Caco-2 (cell line): ENCODE measurements at regions not wholly inside any gene's neighbourhood (a gene's known extent, or its start where the extent isn't known, plus 50 kb on each side); places are given as distances from the start of the nearest gene placed in this dataset.

Experiments
- BruUV-seq: library from RNA; stranded (reverse); fragments of 400-500 nt; replicated peaks from 2 replicates; lab custom pipeline; 2021; lab: Mats Ljungman, UMichigan
- CTCF ChIA-PET: fragments of 300-600 bp; sonication (Branson Sonifier 250); formaldehyde crosslinking; loops from one replicate; lab custom pipeline; 2022; ENCODE audit warnings: antibody characterized with exemption; lab: Charles Lee
- POLR2A ChIA-PET: fragments of 300-600 bp; sonication (Branson Sonifier 250); formaldehyde crosslinking; loops from one replicate; lab custom pipeline; 2022; ENCODE audit warnings: antibody characterized with exemption; lab: Charles Lee
- DNase-seq, 2 experiments: peaks; one replicate each; pipeline versions ENCODE4 v3.0.0 to v3.0.0-alpha.2; 2020 to 2022
- H3K27me3 ChIP-seq: replicated peaks from 2 replicates; pipeline ENCODE4 v1.6.0; 2011; ENCODE audit warnings: low read length; ENCODE audit not compliant: control insufficient read depth, insufficient read depth
- H3K36me3 ChIP-seq: 2 replicates; pipeline ENCODE4 v1.5.1; 2011; ENCODE audit warnings: low read length; ENCODE audit not compliant: control insufficient read depth, insufficient read depth
- H3K4me1 ChIP-seq: fragments of 250-450 bp; sonication (Bioruptor Pico); 2 replicates; pipeline ENCODE4 v1.5.1; 2020; ENCODE audit warnings: mild to moderate bottlenecking
- H3K4me3 ChIP-seq: 2 replicates; pipeline ENCODE4 v1.5.1; 2011; ENCODE audit warnings: low read depth, mild to moderate bottlenecking, control low read depth, low read length
- H3K9me3 ChIP-seq: fragments of 250-450 bp; sonication (Bioruptor Pico); 2 replicates; pipeline ENCODE4 v1.5.1; 2020; ENCODE audit warnings: mild to moderate bottlenecking, moderate library complexity
- H3K27ac Mint-ChIP-seq: one replicate; pipeline ENCODE4 v1.8.0; 2022; ENCODE audit warnings: mixed read lengths; ENCODE audit not compliant: unreplicated experiment
- H3K27me3 Mint-ChIP-seq: one replicate; pipeline ENCODE4 v1.8.0; 2022; ENCODE audit warnings: mixed read lengths; ENCODE audit not compliant: insufficient read depth, unreplicated experiment
- H3K36me3 Mint-ChIP-seq: one replicate; pipeline ENCODE4 v1.8.0; 2022; ENCODE audit warnings: mild to moderate bottlenecking, mixed read lengths; ENCODE audit not compliant: insufficient read depth, unreplicated experiment
- H3K4me1 Mint-ChIP-seq: one replicate; pipeline ENCODE4 v1.8.0; 2022; ENCODE audit warnings: low read depth, mixed read lengths; ENCODE audit not compliant: unreplicated experiment
- H3K4me3 Mint-ChIP-seq: one replicate; pipeline ENCODE4 v1.8.0; 2022; ENCODE audit warnings: mild to moderate bottlenecking, moderate library complexity, mixed read lengths; ENCODE audit not compliant: unreplicated experiment
- H3K9me3 Mint-ChIP-seq: one replicate; pipeline ENCODE4 v1.8.0; 2022; ENCODE audit warnings: mixed read lengths; ENCODE audit not compliant: unreplicated experiment
- intact Hi-C: fragments of 100-400 bp; cut with micrococcal nuclease; formaldehyde crosslinking; loops from one replicate; pipeline ENCODE4 v1.10.0; 2022; ENCODE audit not compliant: unreplicated experiment
- TF ChIP-seq, protein P1 (sequence below), 2 experiments: fragments of 200-600 bp in 1 of 2; IDR thresholded peaks; 1 replicate in 1 of 2; 2 replicates in 1 of 2; pipeline versions ENCODE4 v1.5.1 to v1.8.0; 2011 to 2022; ENCODE audit warnings: antibody characterized with exemption in 1 of 2, control low read depth in 1 of 2, inconsistent platforms in 1 of 2, low read depth in 1 of 2, low read length in 1 of 2, mild to moderate bottlenecking in 1 of 2, moderate library complexity in 1 of 2; ENCODE audit not compliant: insufficient read depth in 1 of 2, severe bottlenecking in 1 of 2, unreplicated experiment in 1 of 2

DNA sequence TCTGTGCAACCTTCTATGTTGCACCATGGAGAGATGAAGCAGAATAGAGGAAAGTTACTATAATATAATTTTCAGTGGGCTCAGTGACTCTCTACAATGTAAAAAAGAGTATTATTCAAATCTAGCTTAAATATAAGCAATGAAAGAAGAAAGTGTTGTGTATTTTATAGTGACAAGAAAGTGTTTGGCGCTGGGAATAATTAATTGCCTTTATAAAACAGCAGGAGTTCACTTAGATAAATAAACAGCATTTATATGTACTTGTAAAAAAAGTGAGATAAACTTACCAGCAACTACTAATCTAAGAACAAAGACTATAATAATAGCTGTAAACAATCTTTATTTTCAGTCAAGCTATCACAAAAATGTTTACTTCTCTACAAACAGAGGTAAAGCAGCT lies 488.9 kb upstream of the PCDH10 start:
- TF ChIP-seq, protein P1, sequence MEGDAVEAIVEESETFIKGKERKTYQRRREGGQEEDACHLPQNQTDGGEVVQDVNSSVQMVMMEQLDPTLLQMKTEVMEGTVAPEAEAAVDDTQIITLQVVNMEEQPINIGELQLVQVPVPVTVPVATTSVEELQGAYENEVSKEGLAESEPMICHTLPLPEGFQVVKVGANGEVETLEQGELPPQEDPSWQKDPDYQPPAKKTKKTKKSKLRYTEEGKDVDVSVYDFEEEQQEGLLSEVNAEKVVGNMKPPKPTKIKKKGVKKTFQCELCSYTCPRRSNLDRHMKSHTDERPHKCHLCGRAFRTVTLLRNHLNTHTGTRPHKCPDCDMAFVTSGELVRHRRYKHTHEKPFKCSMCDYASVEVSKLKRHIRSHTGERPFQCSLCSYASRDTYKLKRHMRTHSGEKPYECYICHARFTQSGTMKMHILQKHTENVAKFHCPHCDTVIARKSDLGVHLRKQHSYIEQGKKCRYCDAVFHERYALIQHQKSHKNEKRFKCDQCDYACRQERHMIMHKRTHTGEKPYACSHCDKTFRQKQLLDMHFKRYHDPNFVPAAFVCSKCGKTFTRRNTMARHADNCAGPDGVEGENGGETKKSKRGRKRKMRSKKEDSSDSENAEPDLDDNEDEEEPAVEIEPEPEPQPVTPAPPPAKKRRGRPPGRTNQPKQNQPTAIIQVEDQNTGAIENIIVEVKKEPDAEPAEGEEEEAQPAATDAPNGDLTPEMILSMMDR (IDR thresholded peaks at IDR 0.05; ENCODE audit: insufficient read depth in 1 of 2, low read depth in 1 of 2, low read length in 1 of 2, severe bottlenecking in 1 of 2, unreplicated experiment in 1 of 2) = no peak

DNA sequence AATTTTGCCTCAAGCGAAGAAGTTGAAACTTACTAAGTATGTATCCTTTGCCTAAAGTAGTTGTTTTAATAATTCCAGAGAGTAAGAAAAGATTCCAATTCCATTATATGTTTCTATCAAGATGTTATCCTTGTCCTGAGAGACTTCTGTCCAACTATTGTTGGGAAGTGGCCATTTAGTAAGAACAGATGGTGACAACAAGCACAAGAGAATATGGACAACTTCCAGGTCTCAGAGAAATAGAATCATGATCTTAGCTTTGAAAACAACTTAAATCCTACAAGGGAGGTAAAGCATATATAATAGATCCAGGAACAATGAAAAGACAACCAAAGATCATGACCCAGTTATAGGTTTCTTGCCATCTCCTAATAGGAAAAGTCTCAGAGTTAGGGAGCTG lies 486.6 kb upstream of the PCDH10 start:
- no peak overlapping the region for H3K4me3 ChIP-seq
- intact Hi-C loops = no loop called here
- CTCF ChIA-PET = no interaction called here
- no peak overlapping the region for H3K27ac Mint-ChIP-seq
- H3K27me3 ChIP-seq = no peaks in the 10 kb centered on the region
- BruUV-seq = no TSS peak
- POLR2A ChIA-PET = no interaction called here
- no peaks in the 10 kb centered on the region for H3K27me3 Mint-ChIP-seq
- no peaks in the 10 kb centered on the region for H3K4me1 Mint-ChIP-seq
- H3K9me3 Mint-ChIP-seq = no peaks in the 10 kb centered on the region
- no peak for DNase-seq
- no peaks in the 10 kb centered on the region; the same call in 1 of the 2 replicates for H3K9me3 ChIP-seq
- H3K4me1 ChIP-seq = no peaks in the 10 kb centered on the region
- no peak overlapping the region for H3K4me3 Mint-ChIP-seq
- H3K36me3 ChIP-seq = no peaks in the 10 kb centered on the region
- H3K36me3 Mint-ChIP-seq = no peaks in the 10 kb centered on the region
- TF ChIP-seq, protein P1 (IDR thresholded peaks at IDR 0.05; ENCODE audit: insufficient read depth in 1 of 2, low read depth in 1 of 2, low read length in 1 of 2, severe bottlenecking in 1 of 2, unreplicated experiment in 1 of 2) = no peak

More for the DNA sequence above, 488.9 kb upstream of the PCDH10 start:
- CTCF ChIA-PET = no interaction called here
- Histone ChIP-seq H3K4me1 (no peaks in the 10 kb centered on the region), H3K27me3 (no peaks in the 10 kb centered on the region), H3K36me3 (no peaks in the 10 kb centered on the region), H3K9me3 (no peaks in the 10 kb centered on the region; the same call in 1 of the 2 replicates), H3K4me3 (no peak overlapping the region)
- no peaks in the 10 kb centered on the region for H3K9me3 Mint-ChIP-seq
- no peaks in the 10 kb centered on the region for H3K36me3 Mint-ChIP-seq
- no peak overlapping the region for H3K27ac Mint-ChIP-seq
- intact Hi-C loops = no loop called here
- DNase-seq = no peak
- POLR2A ChIA-PET = no interaction called here
- H3K4me3 Mint-ChIP-seq = no peak overlapping the region
- no peaks in the 10 kb centered on the region for H3K27me3 Mint-ChIP-seq
- no TSS peak for BruUV-seq
- no peaks in the 10 kb centered on the region for H3K4me1 Mint-ChIP-seq

DNA sequence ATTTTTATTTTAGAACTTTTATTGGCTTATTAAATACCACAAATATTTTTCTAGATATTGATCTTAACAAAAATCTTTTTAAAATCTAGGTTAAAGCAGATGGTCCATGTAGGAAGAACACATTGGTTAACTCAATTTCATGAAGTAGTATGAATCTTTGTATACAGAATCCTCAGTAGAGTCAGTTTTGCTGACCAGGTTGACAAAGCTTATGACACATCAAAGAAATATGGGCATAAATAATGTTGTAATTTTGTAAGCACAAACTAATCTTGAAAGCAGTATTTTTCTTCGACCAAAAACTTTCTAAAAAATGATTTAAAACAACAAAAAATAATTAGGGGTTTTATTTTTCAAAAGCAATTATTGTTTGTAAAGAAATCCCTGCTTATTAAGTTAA lies 479.3 kb upstream of the PCDH10 start:
- no peaks in the 10 kb centered on the region for H3K4me1 Mint-ChIP-seq
- ChIA-PET POLR2A (no interaction called here), CTCF (no interaction called here)
- no peaks in the 10 kb centered on the region for H3K9me3 ChIP-seq
- intact Hi-C loops = no loop called here
- no peak overlapping the region for H3K4me3 Mint-ChIP-seq
- no TSS peak for BruUV-seq
- no peaks in the 10 kb centered on the region for H3K9me3 Mint-ChIP-seq
- no peaks in the 10 kb centered on the region for H3K36me3 ChIP-seq
- no peaks in the 10 kb centered on the region for H3K36me3 Mint-ChIP-seq
- no peak overlapping the region for H3K4me3 ChIP-seq
- no peaks in the 10 kb centered on the region for H3K27me3 ChIP-seq
- no peaks in the 10 kb centered on the region for H3K4me1 ChIP-seq
- no peak for DNase-seq
- H3K27me3 Mint-ChIP-seq = no peaks in the 10 kb centered on the region
- H3K27ac Mint-ChIP-seq = no peak overlapping the region
- TF ChIP-seq, protein P1 (IDR thresholded peaks at IDR 0.05; ENCODE audit: insufficient read depth in 1 of 2, low read depth in 1 of 2, low read length in 1 of 2, severe bottlenecking in 1 of 2, unreplicated experiment in 1 of 2) = no peak
